ENCODE measurements at regions not wholly inside any gene's neighbourhood (a gene's known extent, or its start where the extent isn't known, plus 50 kb on each side); places are given as distances from the start of the nearest gene placed in this dataset.

- TF ChIP-seq POLR2A (IDR thresholded peaks at IDR 0.05; ENCODE audit: low read length) (no peak), GATA1 (IDR thresholded peaks at IDR 0.05; ENCODE audit: low read depth, low read length) (no peak)
Observed at GRCh38 chr5:2508514-2508913, 243.0 kb downstream of the IRX2 start.
